MM.1S (cell line): ENCODE measurements at regions not wholly inside any gene's neighbourhood (a gene's known extent, or its start where the extent isn't known, plus 50 kb on each side); places are given as distances from the start of the nearest gene placed in this dataset.

Source experiments
- DNase-seq: peaks from one replicate; pipeline ENCODE4 v3.0.0-alpha.2; 2015
- H2AFZ ChIP-seq: fragments of 300-600 bp; sonication (generic); 2 replicates; pipeline ENCODE4 v1.6.0; 2016; ENCODE audit warnings: antibody characterized with exemption, low read length
- H3F3A ChIP-seq: fragments of 300-600 bp; sonication (generic); 2 replicates; pipeline ENCODE4 v1.6.1; 2016; ENCODE audit warnings: mild to moderate bottlenecking, antibody characterized with exemption, low read length, moderate library complexity, mixed read lengths; ENCODE audit not compliant: insufficient read depth
- H3K27ac ChIP-seq: fragments of 300-600 bp; sonication (generic); 2 replicates; pipeline ENCODE4 v1.5.1; 2016; ENCODE audit warnings: mild to moderate bottlenecking, low read length
- H3K27me3 ChIP-seq: fragments of 300-600 bp; sonication (generic); replicated peaks from 2 replicates; pipeline ENCODE4 v1.6.0; 2016; ENCODE audit warnings: low read length; ENCODE audit not compliant: insufficient read depth
- H3K36me3 ChIP-seq: fragments of 300-600 bp; sonication (generic); replicated peaks from 2 replicates; pipeline ENCODE4 v1.6.1; 2016; ENCODE audit warnings: mild to moderate bottlenecking, low read length, mixed read lengths; ENCODE audit not compliant: insufficient read depth
- H3K4me1 ChIP-seq: fragments of 300-600 bp; sonication (generic); 2 replicates; pipeline ENCODE4 v1.6.1; 2016; ENCODE audit warnings: low read length, mixed read lengths
- H3K4me2 ChIP-seq: fragments of 300-600 bp; sonication (generic); 2 replicates; pipeline ENCODE4 v1.6.0; 2016; ENCODE audit warnings: low read depth, low read length
- H3K4me3 ChIP-seq: fragments of 300-600 bp; sonication (generic); 2 replicates; pipeline ENCODE4 v1.5.1; 2016; ENCODE audit warnings: low read length, mixed read lengths
- H3K79me2 ChIP-seq: fragments of 300-600 bp; sonication (generic); 2 replicates; pipeline ENCODE4 v1.6.1; 2016; ENCODE audit warnings: mixed run types, low read length, mixed read lengths
- H3K9ac ChIP-seq: fragments of 300-600 bp; sonication (generic); 2 replicates; pipeline ENCODE4 v1.6.1; 2016; ENCODE audit warnings: low read length, mixed read lengths
- H3K9me2 ChIP-seq: fragments of 300-600 bp; sonication (generic); replicated peaks from 2 replicates; pipeline ENCODE4 v1.6.1; 2016; ENCODE audit warnings: mild to moderate bottlenecking, low read length, mixed read lengths; ENCODE audit not compliant: insufficient read depth
- H3K9me3 ChIP-seq: fragments of 300-600 bp; sonication (generic); replicated peaks from 2 replicates; pipeline ENCODE4 v1.6.1; 2016; ENCODE audit warnings: mild to moderate bottlenecking, low read length, mixed read lengths; ENCODE audit not compliant: insufficient read depth
- H4K20me1 ChIP-seq: fragments of 300-600 bp; sonication (generic); 2 replicates; pipeline ENCODE4 v1.6.1; 2016; ENCODE audit warnings: mild to moderate bottlenecking, low read length, moderate library complexity, mixed read lengths; ENCODE audit not compliant: insufficient read depth
- EZH2 ChIP-seq: fragments of 300-600 bp; sonication (generic); optimal IDR thresholded peaks from 2 replicates; pipeline ENCODE3; 2017; ENCODE audit warnings: low read depth, mild to moderate bottlenecking, antibody characterized with exemption, low read length, mixed read lengths
- EZH2phosphoT487 ChIP-seq: fragments of 300-600 bp; sonication (generic); IDR thresholded peaks from 2 replicates; pipeline ENCODE4 v1.6.1; 2018; ENCODE audit warnings: antibody characterized with exemption, low read length
- TF ChIP-seq, protein P1 (sequence below): fragments of 300-600 bp; sonication (generic); IDR thresholded peaks from 2 replicates; pipeline ENCODE4 v1.5.1; 2016; ENCODE audit warnings: antibody characterized with exemption, low read length, mixed read lengths

DNA sequence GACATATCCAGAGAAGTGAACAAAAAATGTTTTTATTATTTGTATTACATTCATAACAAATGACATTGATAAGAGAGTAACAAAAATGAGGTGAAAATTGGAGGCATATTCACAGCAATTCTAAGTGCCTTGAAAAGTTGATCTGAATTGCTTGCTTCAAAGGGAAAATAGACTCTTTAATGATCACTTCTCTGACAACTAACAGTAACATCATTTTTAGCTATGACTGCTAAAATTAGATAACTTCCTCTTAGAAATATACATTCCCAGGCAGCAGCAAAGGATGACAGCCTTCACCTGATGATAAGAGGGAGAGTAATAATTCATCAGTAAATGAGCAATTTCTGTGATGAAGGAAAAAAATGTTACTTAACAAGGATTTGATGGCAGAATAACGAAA lies 472.5 kb downstream of the PCDH10 start:
- no peak overlapping the region for H3K4me3 ChIP-seq
- H4K20me1 ChIP-seq = no peaks in the 10 kb centered on the region
- H2AFZ ChIP-seq = no peak overlapping the region
- H3K4me2 ChIP-seq = no peak overlapping the region
- no peak overlapping the region for H3K9ac ChIP-seq
- no peaks in the 10 kb centered on the region for H3K36me3 ChIP-seq
- no peaks in the 10 kb centered on the region for H3K27me3 ChIP-seq
- H3K79me2 ChIP-seq = no peaks in the 10 kb centered on the region
- no peaks in the 10 kb centered on the region for H3F3A ChIP-seq
- no peaks in the 10 kb centered on the region for H3K9me3 ChIP-seq
- no peak for TF ChIP-seq EZH2
- TF ChIP-seq EZH2phosphoT487 = no peak
- TF ChIP-seq, protein P1, sequence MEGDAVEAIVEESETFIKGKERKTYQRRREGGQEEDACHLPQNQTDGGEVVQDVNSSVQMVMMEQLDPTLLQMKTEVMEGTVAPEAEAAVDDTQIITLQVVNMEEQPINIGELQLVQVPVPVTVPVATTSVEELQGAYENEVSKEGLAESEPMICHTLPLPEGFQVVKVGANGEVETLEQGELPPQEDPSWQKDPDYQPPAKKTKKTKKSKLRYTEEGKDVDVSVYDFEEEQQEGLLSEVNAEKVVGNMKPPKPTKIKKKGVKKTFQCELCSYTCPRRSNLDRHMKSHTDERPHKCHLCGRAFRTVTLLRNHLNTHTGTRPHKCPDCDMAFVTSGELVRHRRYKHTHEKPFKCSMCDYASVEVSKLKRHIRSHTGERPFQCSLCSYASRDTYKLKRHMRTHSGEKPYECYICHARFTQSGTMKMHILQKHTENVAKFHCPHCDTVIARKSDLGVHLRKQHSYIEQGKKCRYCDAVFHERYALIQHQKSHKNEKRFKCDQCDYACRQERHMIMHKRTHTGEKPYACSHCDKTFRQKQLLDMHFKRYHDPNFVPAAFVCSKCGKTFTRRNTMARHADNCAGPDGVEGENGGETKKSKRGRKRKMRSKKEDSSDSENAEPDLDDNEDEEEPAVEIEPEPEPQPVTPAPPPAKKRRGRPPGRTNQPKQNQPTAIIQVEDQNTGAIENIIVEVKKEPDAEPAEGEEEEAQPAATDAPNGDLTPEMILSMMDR = no peak
- no peaks in the 10 kb centered on the region for H3K4me1 ChIP-seq
- H3K27ac ChIP-seq = no peak overlapping the region
- DNase-seq = no peak
- H3K9me2 ChIP-seq = no peaks in the 10 kb centered on the region

DNA sequence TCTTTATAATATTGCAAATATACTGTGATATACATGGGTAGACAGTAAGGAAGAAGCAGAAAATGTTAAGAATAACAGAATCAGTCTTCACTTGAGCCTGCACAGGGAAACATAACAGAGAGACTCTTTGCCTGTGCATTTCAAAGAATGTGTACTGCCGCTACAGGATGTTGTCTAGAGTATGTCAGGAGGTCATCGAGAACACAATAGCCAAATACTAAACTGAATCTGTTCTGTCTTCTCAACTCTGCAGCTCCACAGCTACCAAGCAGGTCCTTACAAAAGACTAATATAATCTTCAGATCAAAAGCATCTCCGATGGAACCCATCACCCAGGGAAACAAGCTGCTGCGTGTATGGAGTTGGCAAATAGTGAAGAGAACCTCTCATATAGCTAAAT lies 471.5 kb downstream of the PCDH10 start:
- Histone ChIP-seq H3K4me2 (no peak overlapping the region), H2AFZ (no peak overlapping the region)
- no peak for DNase-seq

DNA sequence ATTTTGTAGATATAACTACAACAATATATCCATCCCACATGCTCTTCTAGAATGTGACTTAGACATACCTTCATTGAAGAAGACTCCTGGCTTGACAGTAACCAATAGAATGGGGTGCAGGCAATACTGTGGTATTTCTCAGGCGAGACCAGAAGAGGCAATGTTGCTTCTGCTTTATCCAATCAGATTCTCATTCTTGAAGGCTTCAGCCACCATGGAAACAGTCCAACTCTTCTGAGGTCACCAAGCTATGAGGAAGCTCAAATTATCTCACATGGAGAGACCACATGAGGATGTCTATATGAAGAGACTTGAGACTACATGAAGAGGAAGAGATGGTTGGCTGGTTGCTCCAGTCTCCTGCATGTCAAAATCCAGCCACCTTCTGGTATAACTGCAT lies 469.9 kb downstream of the PCDH10 start:
- Histone ChIP-seq H3K27me3 (no peaks in the 10 kb centered on the region), H3K9me3 (no peaks in the 10 kb centered on the region), H3F3A (no peaks in the 10 kb centered on the region), H3K4me3 (no peak overlapping the region), H3K9me2 (no peaks in the 10 kb centered on the region), H3K79me2 (no peaks in the 10 kb centered on the region), H3K27ac (no peak overlapping the region), H3K4me1 (no peaks in the 10 kb centered on the region), H3K36me3 (no peaks in the 10 kb centered on the region), H3K4me2 (no peak overlapping the region), H2AFZ (no peak overlapping the region), H3K9ac (no peak overlapping the region), H4K20me1 (no peaks in the 10 kb centered on the region)
- DNase-seq = no peak
- TF ChIP-seq EZH2phosphoT487 = no peak
- TF ChIP-seq, protein P1 = no peak
- TF ChIP-seq EZH2 = no peak

More for the DNA sequence above, 471.5 kb downstream of the PCDH10 start:
- Histone ChIP-seq H3F3A (no peaks in the 10 kb centered on the region), H3K27me3 (no peaks in the 10 kb centered on the region), H3K4me3 (no peak overlapping the region), H3K27ac (no peak overlapping the region), H3K36me3 (no peaks in the 10 kb centered on the region), H3K4me1 (no peaks in the 10 kb centered on the region), H3K9me2 (no peaks in the 10 kb centered on the region), H3K9ac (no peak overlapping the region), H3K79me2 (no peaks in the 10 kb centered on the region), H4K20me1 (no peaks in the 10 kb centered on the region), H3K9me3 (no peaks in the 10 kb centered on the region)
- TF ChIP-seq, protein P1 = no peak
- TF ChIP-seq EZH2 = no peak
